DOHH2 (cell line): ENCODE measurements at regions not wholly inside any gene's neighbourhood (a gene's known extent, or its start where the extent isn't known, plus 50 kb on each side); places are given as distances from the start of the nearest gene placed in this dataset.

Experiments used
- H3F3A ChIP-seq: fragments of 200-600 bp; sonication (generic), shearing (Covaris generic); 2 replicates; pipeline ENCODE4 v1.6.0; 2016; ENCODE audit warnings: antibody characterized with exemption, mild to moderate bottlenecking; ENCODE audit not compliant: control insufficient read depth, insufficient read depth
- H3K27ac ChIP-seq: fragments of 200-600 bp; sonication (generic); 2 replicates; pipeline ENCODE4 v1.5.1; 2014; ENCODE audit warnings: low read depth, mild to moderate bottlenecking, low read length, moderate library complexity
- H3K27me3 ChIP-seq: fragments of 200-600 bp; sonication (generic); 2 replicates; pipeline ENCODE4 v1.6.1; 2014; ENCODE audit warnings: mild to moderate bottlenecking, low read length, mixed read lengths; ENCODE audit not compliant: control insufficient read depth
- H3K36me3 ChIP-seq: fragments of 200-600 bp; sonication (generic); 2 replicates; pipeline ENCODE4 v1.6.1; 2014; ENCODE audit warnings: mild to moderate bottlenecking, low read length, moderate library complexity, mixed read lengths; ENCODE audit not compliant: control insufficient read depth
- H3K4me1 ChIP-seq: fragments of 200-600 bp; sonication (generic); 2 replicates; pipeline ENCODE4 v1.6.1; 2014; ENCODE audit warnings: mild to moderate bottlenecking, low read length, mixed read lengths; ENCODE audit not compliant: control insufficient read depth
- H3K4me2 ChIP-seq: fragments of 200-600 bp; sonication (generic); 2 replicates; pipeline ENCODE4 v1.6.0; 2014; ENCODE audit warnings: mild to moderate bottlenecking, low read length, moderate library complexity
- H3K4me3 ChIP-seq: fragments of 200-600 bp; sonication (generic); 2 replicates; pipeline ENCODE4 v1.5.1; 2014; ENCODE audit warnings: mild to moderate bottlenecking, low read length, mixed read lengths
- H3K79me2 ChIP-seq: fragments of 200-600 bp; sonication (generic); 2 replicates; pipeline ENCODE4 v1.6.1; 2014; ENCODE audit warnings: mild to moderate bottlenecking, low read length, mixed read lengths; ENCODE audit not compliant: control insufficient read depth
- H3K9me2 ChIP-seq: fragments of 200-600 bp; sonication (generic); replicated peaks from 2 replicates; pipeline ENCODE4 v1.6.1; 2014; ENCODE audit warnings: mild to moderate bottlenecking, low read length, mixed read lengths; ENCODE audit not compliant: control insufficient read depth
- H3K9me3 ChIP-seq: fragments of 200-600 bp; sonication (generic); 2 replicates; pipeline ENCODE4 v1.6.1; 2014; ENCODE audit warnings: antibody characterized with exemption, low read length, mixed read lengths; ENCODE audit not compliant: control insufficient read depth, insufficient read depth
- H4K20me1 ChIP-seq: fragments of 200-600 bp; sonication (generic); 2 replicates; pipeline ENCODE4 v1.6.0; 2014; ENCODE audit warnings: low read depth, mild to moderate bottlenecking, antibody characterized with exemption, low read length, moderate library complexity; ENCODE audit not compliant: control insufficient read depth, insufficient read depth
- CTCF ChIP-seq: fragments of 200-600 bp; sonication (generic); IDR thresholded peaks from one replicate; pipeline ENCODE4 v1.5.1; 2014; ENCODE audit warnings: antibody characterized with exemption, mild to moderate bottlenecking, low read depth, low read length; ENCODE audit not compliant: poor library complexity, severe bottlenecking
- EZH2phosphoT487 ChIP-seq: fragments of 200-600 bp; sonication (generic); IDR thresholded peaks from 2 replicates; pipeline ENCODE4 v1.6.1; 2017; ENCODE audit warnings: borderline replicate concordance, mild to moderate bottlenecking, antibody characterized with exemption, low read length, moderate library complexity, mixed read lengths

DNA sequence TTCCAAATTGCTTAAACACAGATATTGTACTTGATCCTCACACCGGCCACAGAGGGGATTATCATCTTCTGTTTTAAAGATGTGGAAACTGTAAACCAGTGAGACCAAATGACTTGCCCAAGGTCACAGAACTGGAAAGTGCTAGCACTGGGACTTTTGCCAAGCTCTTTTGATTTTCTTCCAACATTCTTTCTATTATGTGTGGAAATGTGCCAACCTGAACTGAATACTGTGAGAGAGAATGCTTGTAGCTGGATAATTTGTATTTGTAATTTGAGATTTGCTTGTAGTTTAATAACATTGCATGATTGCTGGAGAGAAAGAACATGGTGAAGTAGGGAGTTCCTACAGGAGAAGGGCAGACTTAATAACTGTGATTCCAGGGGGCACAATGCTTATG, 977.9 kb upstream of the NUDT12 start:
- Histone ChIP-seq H3K4me1 (no peaks in the 10 kb centered on the region), H3K9me3 (no peaks in the 10 kb centered on the region), H3K79me2 (no peaks in the 10 kb centered on the region), H3K4me3 (no peak overlapping the region), H3F3A (no peaks in the 10 kb centered on the region), H3K4me2 (no peak overlapping the region), H3K36me3 (no peaks in the 10 kb centered on the region), H3K27me3 (no peaks in the 10 kb centered on the region), H4K20me1 (no peaks in the 10 kb centered on the region), H3K27ac (no peak overlapping the region), H3K9me2 (no peaks in the 10 kb centered on the region)
- TF ChIP-seq EZH2phosphoT487: no peak
- TF ChIP-seq CTCF: no peak

GRCh38 chr5:104539618-104540350, 977.2 kb upstream of the NUDT12 start:
- H3K9me3 ChIP-seq: no peaks in the 10 kb centered on the region
- H3K36me3 ChIP-seq: no peaks in the 10 kb centered on the region
- no peaks in the 10 kb centered on the region for H3K4me1 ChIP-seq
- TF ChIP-seq EZH2phosphoT487 (no peak), CTCF (no peak)
- H3K27ac ChIP-seq: no peak overlapping the region
- H3K27me3 ChIP-seq: no peaks in the 10 kb centered on the region
- no peak overlapping the region for H3K4me3 ChIP-seq
- H3K9me2 ChIP-seq: no peaks in the 10 kb centered on the region
- H3K79me2 ChIP-seq: no peaks in the 10 kb centered on the region
- no peaks in the 10 kb centered on the region for H3F3A ChIP-seq
- no peak overlapping the region for H3K4me2 ChIP-seq
- no peaks in the 10 kb centered on the region for H4K20me1 ChIP-seq

- Histone ChIP-seq H3K4me3 (no peak overlapping the region), H3K27ac (no peak overlapping the region), H3K27me3 (no peaks in the 10 kb centered on the region), H4K20me1 (no peaks in the 10 kb centered on the region), H3F3A (no peaks in the 10 kb centered on the region), H3K9me3 (no peaks in the 10 kb centered on the region), H3K4me1 (no peaks in the 10 kb centered on the region), H3K9me2 (no peaks in the 10 kb centered on the region), H3K79me2 (no peaks in the 10 kb centered on the region), H3K4me2 (no peak overlapping the region), H3K36me3 (no peaks in the 10 kb centered on the region)
- TF ChIP-seq CTCF: no peak
- TF ChIP-seq EZH2phosphoT487: no peak
Measured at GRCh38 chr5:104538734-104539133, 976.1 kb upstream of the NUDT12 start.
